WTC11 (cell line): ENCODE measurements at regions not wholly inside any gene's neighbourhood (a gene's known extent, or its start where the extent isn't known, plus 50 kb on each side); places are given as distances from the start of the nearest gene placed in this dataset.
"Not testable (repeated sequence)": the region's sequence is repeated elsewhere in the genome, so short reads cannot be mapped to it uniquely, and the experiment has no call there.

Experiments used
- ATAC-seq: fragments of 200-7000 bp; cut with Tn5 transposase; 2 replicates; pipeline ENCODE4 v1.10.0; 2021; ENCODE audit warnings: mild to moderate bottlenecking, moderate library complexity
- CTCF ChIA-PET: fragments of 300-600 bp; sonication (Branson Sonifier 250); formaldehyde crosslinking; loops from one replicate; lab custom pipeline; 2021; ENCODE audit warnings: antibody characterized with exemption; lab: Charles Lee
- POLR2A ChIA-PET: fragments of 350-600 bp; sonication (Branson Sonifier 250); formaldehyde crosslinking; loops from one replicate; lab custom pipeline; 2021; ENCODE audit warnings: antibody characterized with exemption; lab: Charles Lee
- DNase-seq: peaks from one replicate; pipeline ENCODE4 v3.0.0; 2021; ENCODE audit warnings: low spot score
- H3K27ac Mint-ChIP-seq: 2 replicates; pipeline ENCODE4 v1.8.0; 2021; ENCODE audit warnings: mixed read lengths
- H3K27me3 Mint-ChIP-seq: 2 replicates; pipeline ENCODE4 v1.8.0; 2021; ENCODE audit warnings: low read depth, mild to moderate bottlenecking, moderate library complexity, mixed read lengths
- H3K36me3 Mint-ChIP-seq: 2 replicates; pipeline ENCODE4 v1.8.0; 2021; ENCODE audit warnings: mixed read lengths
- H3K4me1 Mint-ChIP-seq: 2 replicates; pipeline ENCODE4 v1.8.0; 2022; ENCODE audit warnings: mixed read lengths
- H3K4me3 Mint-ChIP-seq: 2 replicates; pipeline ENCODE4 v1.8.0; 2021; ENCODE audit warnings: mild to moderate bottlenecking, moderate library complexity, mixed read lengths
- H3K9me3 Mint-ChIP-seq: 2 replicates; pipeline ENCODE4 v1.8.0; 2021; ENCODE audit warnings: mixed read lengths
- E2F4 ChIP-seq: sonication (generic); formaldehyde crosslinking; IDR thresholded peaks from 2 replicates; pipeline ENCODE4 v1.8.1; 2022; ENCODE audit warnings: low read depth, mild to moderate bottlenecking, moderate library complexity, missing genetic modification reagents, borderline replicate concordance
- SMAD3 ChIP-seq: sonication (generic); formaldehyde crosslinking; IDR thresholded peaks from 2 replicates; pipeline ENCODE4 v1.8.0; 2022; ENCODE audit warnings: missing genetic modification reagents, mild to moderate bottlenecking, borderline replicate concordance
- TF ChIP-seq, protein P1 (sequence below): sonication (generic); formaldehyde crosslinking; IDR thresholded peaks from 2 replicates; pipeline ENCODE4 v1.8.1; 2023; ENCODE audit warnings: mild to moderate bottlenecking, missing genetic modification reagents, borderline replicate concordance
- TF ChIP-seq, protein P2 (sequence below): sonication (generic); formaldehyde crosslinking; IDR thresholded peaks from 2 replicates; pipeline ENCODE4 v1.8.1; 2022; ENCODE audit warnings: mild to moderate bottlenecking, moderate library complexity, missing genetic modification reagents
- TF ChIP-seq, protein P3 (sequence below): sonication (generic); formaldehyde crosslinking; IDR thresholded peaks from 2 replicates; pipeline ENCODE4 v1.8.1; 2023; ENCODE audit warnings: mild to moderate bottlenecking, missing genetic modification reagents, moderate library complexity

DNA sequence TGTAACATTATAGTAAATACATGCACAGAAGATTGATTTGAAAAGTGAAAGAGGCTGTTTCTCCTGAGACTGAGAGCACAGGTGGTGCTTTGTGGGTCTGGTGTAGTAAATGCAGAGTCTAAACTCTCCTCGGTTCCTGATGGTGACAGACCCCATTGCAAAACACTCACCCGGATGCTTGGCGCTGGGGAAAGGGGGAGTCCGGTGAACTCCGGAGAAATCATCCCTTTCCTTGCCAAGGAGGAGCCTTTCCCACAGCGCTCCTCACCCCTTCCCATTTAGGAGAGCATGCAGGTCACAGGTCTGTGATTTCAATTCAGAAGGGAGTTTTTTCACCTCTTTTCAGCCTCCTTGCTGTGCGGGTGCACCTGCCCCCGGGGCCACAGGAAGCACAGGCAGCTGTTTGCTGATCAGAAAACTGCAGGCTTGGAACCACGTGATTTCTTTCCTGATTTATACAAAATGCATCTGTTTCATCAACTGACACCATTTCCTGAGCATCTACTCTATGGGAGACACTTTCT, 75.6 kb upstream of the LYZL2 start:
- POLR2A ChIA-PET = no interaction called here
- CTCF ChIA-PET = interaction anchor here (1.0 to 2.2 kb wide), 2 partner anchors 11 to 18 kb away, joined by 3 to 14 read pairs; no protein-coding TSS in a partner anchor
- no peak for DNase-seq
- Mint-ChIP-seq H3K4me3 (no peak overlapping the region), H3K36me3 (no peaks in the 10 kb centered on the region), H3K27me3 (peaks cover 6% of the 10 kb centered on the region; the same call in 1 of the 2 replicates), H3K4me1 (peaks cover 48% of the 10 kb centered on the region), H3K27ac (no peak overlapping the region), H3K9me3 (no peaks in the 10 kb centered on the region)
- ATAC-seq = no peak; the same call in 1 of the 2 replicates
- TF ChIP-seq SMAD3 (CRISPR knock-in tag) = no peak
- TF ChIP-seq, protein P1, sequence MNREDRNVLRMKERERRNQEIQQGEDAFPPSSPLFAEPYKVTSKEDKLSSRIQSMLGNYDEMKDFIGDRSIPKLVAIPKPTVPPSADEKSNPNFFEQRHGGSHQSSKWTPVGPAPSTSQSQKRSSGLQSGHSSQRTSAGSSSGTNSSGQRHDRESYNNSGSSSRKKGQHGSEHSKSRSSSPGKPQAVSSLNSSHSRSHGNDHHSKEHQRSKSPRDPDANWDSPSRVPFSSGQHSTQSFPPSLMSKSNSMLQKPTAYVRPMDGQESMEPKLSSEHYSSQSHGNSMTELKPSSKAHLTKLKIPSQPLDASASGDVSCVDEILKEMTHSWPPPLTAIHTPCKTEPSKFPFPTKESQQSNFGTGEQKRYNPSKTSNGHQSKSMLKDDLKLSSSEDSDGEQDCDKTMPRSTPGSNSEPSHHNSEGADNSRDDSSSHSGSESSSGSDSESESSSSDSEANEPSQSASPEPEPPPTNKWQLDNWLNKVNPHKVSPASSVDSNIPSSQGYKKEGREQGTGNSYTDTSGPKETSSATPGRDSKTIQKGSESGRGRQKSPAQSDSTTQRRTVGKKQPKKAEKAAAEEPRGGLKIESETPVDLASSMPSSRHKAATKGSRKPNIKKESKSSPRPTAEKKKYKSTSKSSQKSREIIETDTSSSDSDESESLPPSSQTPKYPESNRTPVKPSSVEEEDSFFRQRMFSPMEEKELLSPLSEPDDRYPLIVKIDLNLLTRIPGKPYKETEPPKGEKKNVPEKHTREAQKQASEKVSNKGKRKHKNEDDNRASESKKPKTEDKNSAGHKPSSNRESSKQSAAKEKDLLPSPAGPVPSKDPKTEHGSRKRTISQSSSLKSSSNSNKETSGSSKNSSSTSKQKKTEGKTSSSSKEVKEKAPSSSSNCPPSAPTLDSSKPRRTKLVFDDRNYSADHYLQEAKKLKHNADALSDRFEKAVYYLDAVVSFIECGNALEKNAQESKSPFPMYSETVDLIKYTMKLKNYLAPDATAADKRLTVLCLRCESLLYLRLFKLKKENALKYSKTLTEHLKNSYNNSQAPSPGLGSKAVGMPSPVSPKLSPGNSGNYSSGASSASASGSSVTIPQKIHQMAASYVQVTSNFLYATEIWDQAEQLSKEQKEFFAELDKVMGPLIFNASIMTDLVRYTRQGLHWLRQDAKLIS (CRISPR knock-in tag) = no peak
- TF ChIP-seq, protein P2, sequence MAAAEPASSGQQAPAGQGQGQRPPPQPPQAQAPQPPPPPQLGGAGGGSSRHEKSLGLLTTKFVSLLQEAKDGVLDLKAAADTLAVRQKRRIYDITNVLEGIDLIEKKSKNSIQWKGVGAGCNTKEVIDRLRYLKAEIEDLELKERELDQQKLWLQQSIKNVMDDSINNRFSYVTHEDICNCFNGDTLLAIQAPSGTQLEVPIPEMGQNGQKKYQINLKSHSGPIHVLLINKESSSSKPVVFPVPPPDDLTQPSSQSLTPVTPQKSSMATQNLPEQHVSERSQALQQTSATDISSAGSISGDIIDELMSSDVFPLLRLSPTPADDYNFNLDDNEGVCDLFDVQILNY (CRISPR knock-in tag) = no peak
- TF ChIP-seq, protein P3, sequence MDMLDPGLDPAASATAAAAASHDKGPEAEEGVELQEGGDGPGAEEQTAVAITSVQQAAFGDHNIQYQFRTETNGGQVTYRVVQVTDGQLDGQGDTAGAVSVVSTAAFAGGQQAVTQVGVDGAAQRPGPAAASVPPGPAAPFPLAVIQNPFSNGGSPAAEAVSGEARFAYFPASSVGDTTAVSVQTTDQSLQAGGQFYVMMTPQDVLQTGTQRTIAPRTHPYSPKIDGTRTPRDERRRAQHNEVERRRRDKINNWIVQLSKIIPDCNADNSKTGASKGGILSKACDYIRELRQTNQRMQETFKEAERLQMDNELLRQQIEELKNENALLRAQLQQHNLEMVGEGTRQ (CRISPR knock-in tag) = 0 out of 2 replicates have a peak, but pooled peaks have one; percentile 44

DNA sequence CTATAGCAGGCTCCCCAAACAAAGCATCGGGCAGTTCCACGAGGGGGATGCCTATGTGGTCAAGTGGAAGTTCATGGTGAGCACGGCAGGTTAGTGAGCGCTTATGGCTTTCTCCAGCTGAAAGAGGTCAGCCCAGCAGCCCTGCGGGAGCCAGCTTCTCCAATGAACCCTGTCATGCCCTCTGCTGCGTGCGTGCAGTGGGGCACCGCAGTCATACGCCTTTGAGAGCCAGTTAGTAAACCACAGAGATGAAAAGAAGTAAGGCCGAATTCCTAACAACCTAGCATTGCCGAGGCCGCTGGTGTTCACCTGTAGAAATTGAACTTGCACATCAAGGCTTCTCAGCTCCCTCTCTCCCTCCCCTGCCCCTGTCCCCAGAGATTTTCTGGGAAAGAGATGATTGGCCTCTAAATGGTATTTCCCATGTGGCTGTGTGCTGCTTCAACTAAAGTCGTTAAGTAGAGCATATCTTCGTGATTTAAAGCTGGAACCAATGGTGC, 75.1 kb upstream of the LYZL2 start:
- DNase-seq, ATAC-seq, H3K4me3 Mint-ChIP-seq, POLR2A ChIA-PET, H3K27me3 Mint-ChIP-seq, H3K36me3 Mint-ChIP-seq, H3K9me3 Mint-ChIP-seq, H3K27ac Mint-ChIP-seq: not testable (repeated sequence)
- H3K4me1 Mint-ChIP-seq = peaks cover 51% of the 10 kb centered on the region
- CTCF ChIA-PET = interaction anchor here (1.0 to 2.2 kb wide), 2 partner anchors 12 to 17 kb away, joined by 3 to 14 read pairs; no protein-coding TSS in a partner anchor

- Mint-ChIP-seq H3K36me3 (no peaks in the 10 kb centered on the region), H3K4me3 (no peak overlapping the region)
- no peak for TF ChIP-seq E2F4 (CRISPR knock-in tag)
- TF ChIP-seq, all 79 proteins: peak for 0
- Mint-ChIP-seq H3K4me1 (peaks cover 51% of the 10 kb centered on the region), H3K27ac (no peak overlapping the region), H3K27me3 (peaks cover 3% of the 10 kb centered on the region; the same call in 1 of the 2 replicates), H3K9me3 (no peaks in the 10 kb centered on the region)
- DNase-seq (no peak), ATAC-seq (no peak)
- CTCF ChIA-PET = interaction anchor here (1.0 to 2.2 kb wide), 3 partner anchors 12 to 16 kb away, joined by 3 to 14 read pairs (median 9); no protein-coding TSS in a partner anchor
- POLR2A ChIA-PET = no interaction called here
These were observed 74.6 kb upstream of the LYZL2 start for GRCh38 chr10:30704026-30704600.

- H3K27me3 Mint-ChIP-seq, POLR2A ChIA-PET, H3K9me3 Mint-ChIP-seq, H3K27ac Mint-ChIP-seq, ATAC-seq, H3K36me3 Mint-ChIP-seq, DNase-seq, H3K4me3 Mint-ChIP-seq: not testable (repeated sequence)
- CTCF ChIA-PET = interaction anchor here (1.6 to 1.8 kb wide), 2 partner anchors 16 to 64 kb away, joined by 4 to 9 read pairs; no protein-coding TSS in a partner anchor
- peaks cover 51% of the 10 kb centered on the region for H3K4me1 Mint-ChIP-seq
These were observed 73.9 kb upstream of the LYZL2 start for GRCh38 chr10:30703446-30703845.
